SK-N-MC (cell line): ENCODE measurements at regions not wholly inside any gene's neighbourhood (a gene's known extent, or its start where the extent isn't known, plus 50 kb on each side); places are given as distances from the start of the nearest gene placed in this dataset.
"Not testable (repeated sequence)": the region's sequence is repeated elsewhere in the genome, so short reads cannot be mapped to it uniquely, and the experiment has no call there.

Source experiments
- DNase-seq: peaks from one replicate; pipeline ENCODE4 v3.0.0-alpha.2; 2011; ENCODE audit warnings: low read depth, low spot score
- H3K27ac ChIP-seq: fragments of 200-600 bp; sonication (generic); 2 replicates; pipeline ENCODE4 v1.5.1; 2016; ENCODE audit warnings: mixed run types
- H3K36me3 ChIP-seq: fragments of 200-600 bp; sonication (generic); 2 replicates; pipeline ENCODE4 v1.6.1; 2017; ENCODE audit warnings: antibody characterized with exemption, low read length, mixed read lengths; ENCODE audit not compliant: insufficient read depth
- H3K4me3 ChIP-seq: fragments of 200-600 bp; sonication (generic); 2 replicates; pipeline ENCODE4 v1.5.1; 2016
- H3K9ac ChIP-seq: fragments of 200-600 bp; sonication (generic); 2 replicates; pipeline ENCODE4 v1.8.0; 2017; ENCODE audit warnings: mixed run types, mixed read lengths; ENCODE audit not compliant: insufficient read length
- H3K9me3 ChIP-seq: fragments of 200-600 bp; sonication (generic); 2 replicates; pipeline ENCODE4 v1.6.1; 2017; ENCODE audit warnings: low read depth, mild to moderate bottlenecking, antibody characterized with exemption, low read length, moderate library complexity, mixed read lengths
- EZH2 ChIP-seq: fragments of 200-600 bp; sonication (generic); IDR thresholded peaks from one replicate; pipeline ENCODE4 v1.6.1; 2017; ENCODE audit warnings: antibody characterized with exemption
- FOXP2 ChIP-seq: optimal IDR thresholded peaks from 2 replicates; pipeline ENCODE3; 2011; ENCODE audit warnings: mild to moderate bottlenecking, moderate library complexity; ENCODE audit not compliant: insufficient read depth; ENCODE audit errors: extremely low read length, control extremely low read depth
- POLR2AphosphoS5 ChIP-seq: IDR thresholded peaks from 2 replicates; pipeline ENCODE4 v1.6.1; 2012; ENCODE audit warnings: mild to moderate bottlenecking, low read depth, low read length, borderline replicate concordance

GRCh38 chr6:74492587-74492986 lies 713.3 kb downstream of the COL12A1 start:
- H3K9me3 ChIP-seq = no peaks in the 10 kb centered on the region
- no peak overlapping the region for H3K4me3 ChIP-seq
- no peak for DNase-seq
- no peak overlapping the region for H3K27ac ChIP-seq
- no peaks in the 10 kb centered on the region for H3K36me3 ChIP-seq
- H3K9ac ChIP-seq = no peak overlapping the region
- TF ChIP-seq POLR2AphosphoS5 (no peak), FOXP2 (no peak), EZH2 (no peak)

GRCh38 chr6:74491844-74492374 lies 713.9 kb downstream of the COL12A1 start:
- no peak overlapping the region for H3K4me3 ChIP-seq
- no peak for DNase-seq
- no peak overlapping the region for H3K9ac ChIP-seq
- H3K9me3 ChIP-seq = no peaks in the 10 kb centered on the region
- TF ChIP-seq FOXP2 (no peak), POLR2AphosphoS5 (no peak), EZH2 (no peak)
- no peak overlapping the region for H3K27ac ChIP-seq
- H3K36me3 ChIP-seq = no peaks in the 10 kb centered on the region

GRCh38 chr6:74488726-74489125 lies 717.1 kb downstream of the COL12A1 start:
- not testable (repeated sequence) for H3K9ac ChIP-seq, H3K36me3 ChIP-seq, H3K27ac ChIP-seq, H3K9me3 ChIP-seq, H3K4me3 ChIP-seq, DNase-seq

GRCh38 chr6:74482180-74482579 lies 723.7 kb downstream of the COL12A1 start:
- no peak overlapping the region for H3K27ac ChIP-seq
- DNase-seq = no peak
- H3K4me3 ChIP-seq = no peak overlapping the region
- no peaks in the 10 kb centered on the region for H3K36me3 ChIP-seq
- H3K9me3 ChIP-seq = no peaks in the 10 kb centered on the region
- TF ChIP-seq EZH2 (no peak), POLR2AphosphoS5 (no peak), FOXP2 (no peak)
- no peak overlapping the region for H3K9ac ChIP-seq

- Histone ChIP-seq H3K36me3 (no peaks in the 10 kb centered on the region), H3K27ac (no peak overlapping the region), H3K4me3 (no peak overlapping the region), H3K9me3 (no peaks in the 10 kb centered on the region), H3K9ac (no peak overlapping the region)
- TF ChIP-seq FOXP2 (no peak), EZH2 (no peak), POLR2AphosphoS5 (no peak)
- no peak for DNase-seq
Measured at GRCh38 chr6:74480561-74480960, 725.3 kb downstream of the COL12A1 start.

GRCh38 chr6:74479960-74480359 lies 725.9 kb downstream of the COL12A1 start:
- Histone ChIP-seq H3K9me3 (no peaks in the 10 kb centered on the region), H3K36me3 (no peaks in the 10 kb centered on the region), H3K27ac (no peak overlapping the region), H3K4me3 (no peak overlapping the region), H3K9ac (no peak overlapping the region)
- no peak for DNase-seq
- TF ChIP-seq FOXP2 (no peak), POLR2AphosphoS5 (no peak), EZH2 (no peak)

- Histone ChIP-seq H3K9me3 (no peaks in the 10 kb centered on the region), H3K36me3 (no peaks in the 10 kb centered on the region), H3K27ac (no peak overlapping the region), H3K4me3 (no peak overlapping the region), H3K9ac (no peak overlapping the region)
- TF ChIP-seq POLR2AphosphoS5 (no peak), EZH2 (no peak), FOXP2 (no peak)
- no peak for DNase-seq
Measured at GRCh38 chr6:74479420-74479819, 726.4 kb downstream of the COL12A1 start.

GRCh38 chr6:74474046-74474445 lies 731.8 kb downstream of the COL12A1 start:
- H3K27ac ChIP-seq, H3K9me3 ChIP-seq, H3K4me3 ChIP-seq, DNase-seq, H3K9ac ChIP-seq, H3K36me3 ChIP-seq: not testable (repeated sequence)

- H3K27ac ChIP-seq, H3K36me3 ChIP-seq, DNase-seq, H3K4me3 ChIP-seq, H3K9ac ChIP-seq, H3K9me3 ChIP-seq: not testable (repeated sequence)
Measured at GRCh38 chr6:74468552-74468951, 737.3 kb downstream of the COL12A1 start.

GRCh38 chr6:74467533-74468215 lies 738.2 kb downstream of the COL12A1 start:
- no peak for DNase-seq
- TF ChIP-seq EZH2 = no peak
- TF ChIP-seq FOXP2 = no peak
- no peak for TF ChIP-seq POLR2AphosphoS5

More at GRCh38 chr6:74467533-74468215, 738.2 kb downstream of the COL12A1 start:
- Histone ChIP-seq H3K4me3 (no peak overlapping the region), H3K9ac (no peak overlapping the region), H3K9me3 (no peaks in the 10 kb centered on the region), H3K27ac (no peak overlapping the region), H3K36me3 (no peaks in the 10 kb centered on the region)
